Stimulated activated CD8-positive, alpha-beta memory T cell treated with anti-CD3 and anti-CD28 coated beads, Interleukin-2, amount 100 ng/mL, for 48 hours (primary cell): ENCODE measurements at regions not wholly inside any gene's neighbourhood (a gene's known extent, or its start where the extent isn't known, plus 50 kb on each side); places are given as distances from the start of the nearest gene placed in this dataset.
"Not testable (repeated sequence)": the region's sequence is repeated elsewhere in the genome, so short reads cannot be mapped to it uniquely, and the experiment has no call there.

ENCODE experiments used
- DNase-seq, 2 donors: peaks; one replicate each; pipeline ENCODE4 v3.0.0-alpha.2; 2020; ENCODE audit warnings: low read depth in 2 of 2

GRCh38 chr7:66413379-66414114 is 208.4 kb downstream of the TPST1 start:
- DNase-seq, result peak; percentile 74 to 78

DNA sequence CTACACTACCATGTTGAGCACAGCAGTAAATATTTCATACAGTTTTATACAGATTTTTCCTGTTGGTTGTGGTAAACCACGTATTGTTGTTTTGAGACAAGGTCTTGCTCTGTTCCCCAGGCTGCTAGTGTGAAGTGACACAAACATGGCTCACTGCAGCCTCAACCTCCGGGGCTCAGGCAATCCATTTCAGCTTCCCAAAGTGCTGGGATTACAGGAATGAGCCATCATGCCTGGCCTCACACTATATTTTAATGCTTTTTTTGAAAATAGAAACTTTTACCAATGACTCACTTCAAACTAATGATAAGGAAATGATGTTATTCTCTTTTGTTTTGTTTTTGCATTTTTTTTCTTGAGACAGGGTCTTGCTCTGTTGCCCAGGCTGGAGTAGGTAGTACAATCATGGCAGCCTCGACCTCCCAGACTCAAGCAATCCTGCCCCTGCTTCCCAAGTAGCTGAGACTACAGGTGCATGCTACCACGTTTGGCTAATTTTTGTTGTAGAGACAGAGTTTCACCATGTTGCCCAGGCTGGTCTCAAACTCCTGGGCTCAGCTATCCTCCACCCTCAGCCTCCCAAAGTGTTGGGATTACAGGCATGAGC is 210.6 kb downstream of the TPST1 start:
- DNase-seq, result no peak

DNA sequence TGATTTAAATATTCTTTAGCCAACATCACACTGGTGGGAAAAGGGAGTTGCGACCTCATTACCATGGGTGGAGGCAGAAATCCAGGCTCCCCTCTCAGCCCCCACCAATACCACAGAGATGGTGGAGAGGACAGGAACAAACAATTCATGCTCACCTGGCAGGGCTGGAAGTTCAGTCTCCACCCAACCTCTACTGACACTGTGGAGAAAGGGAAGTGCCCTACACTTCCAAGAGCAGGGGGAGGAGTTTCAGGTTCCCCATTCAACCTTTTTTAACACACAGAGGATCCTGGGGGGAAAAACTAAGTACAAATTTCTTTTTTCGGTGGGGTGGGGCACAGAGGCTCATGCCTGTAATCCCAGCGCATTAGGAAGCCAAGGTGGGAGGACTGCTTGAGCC is 210.1 kb upstream of the KCTD7 start:
- DNase-seq, result no peak

DNA sequence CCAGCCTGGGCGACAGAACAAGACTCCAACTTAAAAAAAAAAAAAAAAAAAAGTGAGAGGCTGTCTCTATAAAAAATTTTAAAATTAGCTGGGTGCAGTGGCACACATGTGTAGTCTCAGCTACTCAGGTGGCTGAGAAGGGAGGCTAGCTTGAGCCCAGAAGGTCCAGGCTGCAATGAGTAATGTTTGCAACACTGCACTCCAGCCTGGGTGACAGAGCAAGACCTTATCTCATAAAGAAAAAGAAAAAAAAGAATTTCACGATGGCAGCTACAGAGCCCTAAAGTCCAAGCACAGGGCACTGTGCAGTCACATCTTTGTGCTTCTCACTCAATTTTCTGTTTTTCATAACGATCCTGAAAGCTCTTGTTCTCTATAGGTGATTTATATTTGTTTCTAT is 209.5 kb upstream of the KCTD7 start:
- no peak for DNase-seq

- DNase-seq, result no peak
Observed at GRCh38 chr7:66421830-66422475, 206.7 kb upstream of the KCTD7 start.

DNA sequence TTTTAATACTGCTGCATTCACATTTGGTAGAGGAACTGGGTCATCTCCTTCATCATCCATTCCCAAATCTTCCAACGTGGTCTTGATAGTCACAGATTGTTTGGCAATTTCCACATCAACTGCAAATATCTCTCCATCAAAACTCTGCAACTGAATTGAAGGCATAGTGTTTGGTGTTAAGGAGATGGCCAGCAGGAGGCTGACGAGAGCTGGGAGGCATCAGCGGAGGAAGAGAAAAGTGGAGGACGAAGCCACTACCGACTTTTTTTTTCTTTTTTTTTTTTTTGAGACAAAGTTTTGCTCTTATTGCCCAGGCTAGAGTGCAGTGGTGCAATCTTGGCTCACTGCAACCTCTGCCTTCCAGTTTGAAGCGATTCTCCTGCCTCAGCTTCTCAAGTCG is 205.0 kb upstream of the KCTD7 start:
- no peak for DNase-seq

GRCh38 chr7:66426332-66426731 is 202.3 kb upstream of the KCTD7 start:
- DNase-seq, result no peak

- DNase-seq, result no peak
Observed at GRCh38 chr7:66426996-66427395, 201.7 kb upstream of the KCTD7 start.

- no peak for DNase-seq
Observed at GRCh38 chr7:66427956-66428355, 200.7 kb upstream of the KCTD7 start.

DNA sequence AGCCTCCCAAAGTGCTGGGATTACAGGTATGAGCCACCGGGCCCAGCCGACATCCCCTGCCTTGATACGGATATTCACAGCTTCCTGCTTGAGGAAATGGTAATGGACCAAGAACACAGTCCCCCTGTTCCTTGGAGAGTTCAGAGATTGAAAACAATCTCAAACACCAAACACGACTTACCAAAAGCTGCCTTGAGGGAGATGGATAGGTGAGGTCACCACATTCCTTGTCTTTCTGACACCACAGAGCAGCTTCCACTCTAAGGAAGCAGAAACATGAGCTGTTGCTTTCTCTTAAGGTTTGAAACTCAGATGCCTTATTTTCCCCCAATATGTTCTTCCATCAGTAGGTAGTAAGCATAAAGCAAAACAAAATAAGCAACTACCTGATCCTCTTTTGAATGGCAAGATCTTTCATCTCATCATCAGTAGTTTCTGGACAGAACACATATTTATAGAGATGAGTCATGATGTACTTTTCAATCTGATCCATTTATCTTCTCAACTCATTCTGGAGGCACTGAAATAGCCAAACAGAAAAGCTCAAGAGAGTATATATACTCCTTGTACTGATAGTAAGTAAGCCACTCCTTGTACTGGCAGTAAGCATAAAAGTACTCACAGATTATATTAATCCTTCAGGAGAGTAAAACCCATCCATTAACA is 199.1 kb upstream of the KCTD7 start:
- no peak for DNase-seq

GRCh38 chr7:66430164-66430545 is 198.5 kb upstream of the KCTD7 start:
- no peak for DNase-seq

DNA sequence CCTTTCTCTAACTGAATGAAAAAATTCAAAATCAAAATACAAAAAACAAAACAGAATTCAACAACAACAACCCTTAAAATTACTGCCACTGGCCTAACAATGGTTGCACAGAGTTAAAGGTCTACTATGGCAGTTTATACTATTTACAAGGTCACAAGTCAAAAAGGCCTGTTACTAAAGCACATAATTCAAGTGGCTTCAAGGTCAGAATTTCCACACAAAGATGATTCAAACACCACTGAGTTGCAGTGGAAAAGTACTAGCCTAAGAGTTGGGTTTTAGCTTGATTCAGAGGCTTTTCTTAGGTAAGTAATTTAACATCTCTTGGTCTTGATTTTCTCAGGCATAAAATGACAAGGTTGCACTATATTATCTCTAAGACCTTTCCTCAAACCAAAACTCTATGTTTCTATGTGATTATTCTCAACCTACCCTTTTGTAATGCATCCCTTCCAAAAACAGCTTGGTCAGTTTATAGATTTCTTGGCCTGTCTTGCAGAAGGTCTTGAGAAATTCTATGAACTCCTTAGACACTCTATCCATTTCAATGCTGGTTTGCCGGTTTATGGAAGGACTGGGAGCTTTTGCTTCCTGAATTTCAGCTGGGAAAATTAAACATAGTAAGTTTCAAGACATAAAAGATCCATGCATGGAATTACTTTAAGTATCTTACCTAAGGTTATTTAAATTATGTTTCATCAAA is 189.8 kb upstream of the KCTD7 start:
- not testable (repeated sequence) for DNase-seq

GRCh38 chr7:66442385-66442784 is 186.3 kb upstream of the KCTD7 start:
- DNase-seq, result no peak

GRCh38 chr7:66443946-66444345 is 184.7 kb upstream of the KCTD7 start:
- no peak for DNase-seq

DNA sequence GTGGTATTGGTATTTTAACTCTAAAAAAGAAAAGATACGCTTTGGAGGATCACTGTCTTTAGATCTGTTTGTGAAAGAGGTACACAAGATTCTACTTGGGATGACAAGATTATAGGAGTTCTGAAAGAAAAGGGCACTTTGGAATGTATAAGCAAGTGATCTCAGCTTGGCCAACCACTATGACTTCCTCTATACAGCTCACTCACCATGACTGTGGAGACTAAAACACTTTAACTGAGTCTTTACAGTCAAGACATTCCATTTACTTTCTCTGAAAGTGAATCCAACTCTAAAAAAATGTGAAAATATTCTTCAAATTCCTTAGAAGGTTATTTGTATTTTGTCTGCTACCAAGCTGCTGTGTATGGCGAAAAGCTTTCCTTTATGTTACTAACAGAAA is 181.7 kb upstream of the KCTD7 start:
- not testable (repeated sequence) for DNase-seq

- not testable (repeated sequence) for DNase-seq
Observed at GRCh38 chr7:66450814-66451213, 177.9 kb upstream of the KCTD7 start.

DNA sequence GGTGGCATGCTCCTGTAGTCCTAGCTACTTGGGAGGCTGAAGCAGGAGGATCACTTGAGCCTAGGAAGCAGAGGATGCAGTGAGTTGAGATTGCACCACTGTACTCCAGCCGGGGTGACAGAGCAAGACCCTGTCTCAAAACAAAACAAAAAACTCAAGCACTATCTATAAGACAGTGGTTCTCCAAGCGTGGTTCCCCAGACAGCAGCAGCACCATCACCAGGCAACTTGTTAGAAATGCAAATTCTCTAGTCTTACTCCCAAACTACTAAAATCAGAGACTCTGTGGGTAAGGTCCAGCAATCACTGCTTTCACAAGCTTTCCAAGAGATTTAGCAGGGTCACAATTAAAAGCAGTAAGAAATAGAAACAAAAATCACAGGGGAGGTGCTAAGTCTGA is 177.0 kb upstream of the KCTD7 start:
- not testable (repeated sequence) for DNase-seq

DNA sequence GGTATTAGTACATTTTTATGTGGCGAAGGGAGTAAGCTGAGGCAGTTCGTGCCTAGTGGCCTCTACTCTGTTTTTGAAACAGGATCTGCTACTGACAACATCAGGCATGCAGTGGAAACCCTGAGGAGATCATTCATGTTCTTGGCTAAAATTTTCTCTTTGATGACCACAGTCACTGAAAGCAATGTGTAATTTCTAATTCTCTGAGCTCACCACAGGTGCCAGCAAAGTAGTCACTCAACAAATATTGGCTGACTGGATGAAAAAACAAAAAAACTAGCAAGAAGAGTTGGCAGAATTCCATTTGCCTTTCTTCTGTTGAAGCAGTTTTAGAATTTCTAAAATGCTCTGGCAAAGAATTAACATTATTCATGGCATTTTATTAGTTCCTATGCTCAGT is 176.5 kb upstream of the KCTD7 start:
- DNase-seq, result no peak

- DNase-seq, result no peak
Observed at GRCh38 chr7:66453340-66453739, 175.3 kb upstream of the KCTD7 start.

DNA sequence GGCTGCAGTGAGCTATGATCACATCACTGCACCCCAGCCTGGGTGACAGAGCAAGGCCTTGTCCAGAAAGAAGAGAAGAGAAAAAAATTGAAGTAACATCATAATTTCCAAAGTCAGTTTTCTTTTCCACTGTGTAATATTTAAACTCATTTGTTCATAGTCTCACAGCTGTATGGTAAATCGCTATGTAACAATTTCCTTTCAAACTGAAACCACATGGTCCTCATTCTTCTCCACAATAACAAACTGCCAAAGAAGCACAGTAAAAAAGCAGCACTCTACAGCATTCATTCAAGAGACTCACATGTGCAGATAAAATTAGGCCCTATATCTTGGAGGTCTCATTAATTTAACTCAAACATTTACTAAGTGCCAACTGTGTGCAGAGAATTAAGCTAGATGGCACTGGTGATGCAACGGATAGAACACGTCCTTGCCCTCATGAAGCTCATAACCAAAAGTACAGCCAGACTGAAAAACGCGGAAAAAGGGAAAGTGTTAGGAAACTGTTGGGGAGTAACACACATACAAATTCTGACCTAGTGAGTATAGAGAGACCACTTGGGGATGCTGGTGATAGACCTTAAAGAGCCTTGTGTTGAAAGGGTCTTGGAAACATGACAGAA is 174.0 kb upstream of the KCTD7 start:
- DNase-seq, result no peak

- not testable (repeated sequence) for DNase-seq
Observed at GRCh38 chr7:66455432-66455831, 173.2 kb upstream of the KCTD7 start.

GRCh38 chr7:66456431-66456830 is 172.2 kb upstream of the KCTD7 start:
- not testable (repeated sequence) for DNase-seq
